Activated CD8-positive, alpha-beta memory T cell treated with anti-CD3 and anti-CD28 coated beads, Interleukin-2, amount 10 ng/mL, durations not matched to agents 7 days and 5 days (primary cell): ENCODE measurements at regions not wholly inside any gene's neighbourhood (a gene's known extent, or its start where the extent isn't known, plus 50 kb on each side); places are given as distances from the start of the nearest gene placed in this dataset.

Experiments used
- ATAC-seq: fragments of 150-1000 bp; cut with Tn5 transposase; one replicate; pipeline ENCODE4 v1.10.0; 2021; ENCODE audit warnings: moderate library complexity
- CTCF ChIA-PET: fragments of 350-600 bp; sonication (Branson Sonifier 250); formaldehyde crosslinking; loops from one replicate; lab custom pipeline; 2021; ENCODE audit warnings: antibody characterized with exemption; lab: Charles Lee
- DNase-seq: peaks from one replicate; pipeline ENCODE4 v3.0.0-alpha.2; 2020
- H3K27ac Mint-ChIP-seq: one replicate; pipeline ENCODE4 v1.8.0; 2021; ENCODE audit warnings: mild to moderate bottlenecking, mixed read lengths
- H3K27me3 Mint-ChIP-seq: one replicate; pipeline ENCODE4 v1.8.0; 2021; ENCODE audit warnings: mixed read lengths
- H3K36me3 Mint-ChIP-seq: one replicate; pipeline ENCODE4 v1.8.0; 2021; ENCODE audit warnings: mild to moderate bottlenecking, mixed read lengths
- H3K4me1 Mint-ChIP-seq: one replicate; pipeline ENCODE4 v1.8.0; 2021; ENCODE audit warnings: mixed read lengths
- H3K4me3 Mint-ChIP-seq: one replicate; pipeline ENCODE4 v1.8.0; 2021; ENCODE audit warnings: mild to moderate bottlenecking, moderate library complexity, mixed read lengths
- H3K9me3 Mint-ChIP-seq: one replicate; pipeline ENCODE4 v1.8.0; 2022; ENCODE audit warnings: low read depth, mixed read lengths

DNA sequence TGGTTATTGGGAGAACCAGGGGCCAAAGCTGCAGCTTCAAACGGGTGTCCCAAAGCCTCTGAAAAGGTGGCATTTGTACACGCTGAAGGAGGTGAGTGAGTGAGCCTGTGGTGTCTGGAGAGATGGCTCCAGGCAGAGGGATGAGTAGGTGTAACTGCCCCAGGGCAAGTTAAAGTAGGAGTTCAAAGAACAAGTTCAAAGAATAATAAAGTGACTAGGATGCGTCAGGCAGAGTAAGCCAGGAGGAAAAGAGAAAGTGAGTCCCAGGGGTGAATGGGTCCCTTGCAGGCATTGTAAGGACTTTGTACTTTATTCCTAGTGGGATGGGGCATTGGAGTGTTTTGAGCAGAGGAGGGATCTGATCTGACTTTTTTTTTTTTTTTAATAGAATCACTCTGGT lies 201.4 kb upstream of the PWP1 start:
- Mint-ChIP-seq H3K36me3 (no peaks in the 10 kb centered on the region), H3K9me3 (no peaks in the 10 kb centered on the region), H3K4me1 (no peaks in the 10 kb centered on the region), H3K27me3 (peaks cover 4% of the 10 kb centered on the region), H3K4me3 (no peak overlapping the region), H3K27ac (no peak overlapping the region)
- CTCF ChIA-PET: interaction anchor here (0.6 kb wide), 1 partner anchor 80 kb away, joined by 3 read pairs; no protein-coding TSS in a partner anchor
- ATAC-seq (no peak), DNase-seq (no peak)

DNA sequence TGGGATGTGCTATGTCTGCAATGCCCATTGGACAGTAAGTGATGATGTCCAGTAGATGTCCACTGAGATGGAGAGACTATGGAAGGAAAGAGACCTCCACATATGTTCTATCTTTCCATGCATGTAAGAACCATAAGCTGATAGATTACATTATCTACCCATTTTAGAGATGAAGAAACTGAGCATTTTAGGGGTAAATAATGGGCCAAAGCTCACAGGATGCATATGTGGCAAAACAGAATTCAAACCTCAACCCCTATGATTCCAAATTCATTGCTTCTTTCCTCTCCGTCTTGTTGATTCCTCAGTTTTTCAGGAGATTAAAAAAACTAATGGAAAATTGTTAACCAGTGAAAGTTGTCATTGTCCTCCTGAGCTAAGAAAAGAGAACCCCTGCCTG lies 200.7 kb upstream of the PWP1 start:
- CTCF ChIA-PET: no interaction called here
- Mint-ChIP-seq H3K4me1 (no peaks in the 10 kb centered on the region), H3K27me3 (peaks cover 4% of the 10 kb centered on the region), H3K9me3 (no peaks in the 10 kb centered on the region), H3K4me3 (no peak overlapping the region), H3K27ac (no peak overlapping the region), H3K36me3 (no peaks in the 10 kb centered on the region)
- no peak for ATAC-seq
- no peak for DNase-seq

DNA sequence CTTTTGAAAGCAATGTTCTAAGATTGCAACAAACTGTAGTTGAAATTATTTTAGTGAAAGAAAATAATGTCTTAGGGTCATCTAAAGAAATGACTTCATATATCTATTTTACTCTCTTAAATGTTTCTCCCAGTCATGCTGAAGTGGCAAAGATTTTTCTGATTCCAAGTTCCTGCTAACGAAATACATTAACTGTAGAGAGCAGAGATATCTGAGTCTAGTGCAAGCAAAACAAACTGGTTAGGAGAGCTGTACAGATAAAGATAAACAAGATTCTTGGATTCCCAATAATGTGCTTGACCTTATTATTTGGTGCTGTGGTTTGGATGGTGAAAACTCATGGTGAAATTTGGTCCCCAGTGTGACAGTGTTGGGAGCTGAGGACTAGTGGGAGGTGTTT lies 199.9 kb upstream of the PWP1 start:
- no peak overlapping the region for H3K4me3 Mint-ChIP-seq
- no peaks in the 10 kb centered on the region for H3K9me3 Mint-ChIP-seq
- H3K27ac Mint-ChIP-seq: no peak overlapping the region
- no peak for DNase-seq
- no peaks in the 10 kb centered on the region for H3K36me3 Mint-ChIP-seq
- no peak for ATAC-seq
- H3K4me1 Mint-ChIP-seq: no peaks in the 10 kb centered on the region
- H3K27me3 Mint-ChIP-seq: peaks cover 4% of the 10 kb centered on the region
- CTCF ChIA-PET: no interaction called here

DNA sequence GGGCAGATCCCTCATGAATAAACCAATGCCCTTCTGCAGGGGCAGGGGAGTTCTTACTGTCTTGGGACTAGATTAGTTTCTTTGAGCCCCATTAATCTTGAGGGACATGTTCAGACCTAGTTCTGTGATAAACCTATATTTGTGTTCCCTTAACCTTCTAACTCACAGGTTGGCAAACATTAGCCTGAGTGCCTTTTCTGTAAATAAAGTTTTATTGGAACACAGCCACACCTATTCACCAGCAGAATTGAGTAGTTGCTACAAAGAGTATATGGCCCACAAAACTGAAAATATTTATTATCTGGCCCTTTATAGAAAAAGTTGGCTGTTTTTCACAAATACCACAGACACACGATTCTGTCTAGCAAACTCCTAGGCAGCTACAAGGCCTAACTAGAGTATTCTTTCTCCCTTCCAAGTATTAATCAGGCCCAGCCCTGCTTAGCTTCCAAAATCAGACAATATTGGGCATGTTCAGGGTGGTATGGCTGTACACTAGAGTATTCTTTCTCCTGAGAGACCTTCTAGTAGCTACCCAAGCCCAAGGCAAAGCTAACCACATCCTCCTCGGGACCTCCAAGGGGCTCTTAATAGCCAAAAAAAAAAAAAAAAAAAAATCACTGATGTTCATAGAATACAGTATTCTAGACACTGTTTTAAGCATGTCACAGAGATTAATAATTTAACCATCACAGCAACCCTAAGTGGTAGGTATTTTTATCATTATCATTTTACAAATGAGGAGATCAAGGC lies 199.3 kb upstream of the PWP1 start:
- no peaks in the 10 kb centered on the region for H3K4me1 Mint-ChIP-seq
- ATAC-seq (no peak), DNase-seq (no peak)
- no peaks in the 10 kb centered on the region for H3K36me3 Mint-ChIP-seq
- no peak overlapping the region for H3K27ac Mint-ChIP-seq
- peaks cover 4% of the 10 kb centered on the region for H3K27me3 Mint-ChIP-seq
- CTCF ChIA-PET: no interaction called here
- H3K4me3 Mint-ChIP-seq: no peak overlapping the region
- H3K9me3 Mint-ChIP-seq: no peaks in the 10 kb centered on the region

DNA sequence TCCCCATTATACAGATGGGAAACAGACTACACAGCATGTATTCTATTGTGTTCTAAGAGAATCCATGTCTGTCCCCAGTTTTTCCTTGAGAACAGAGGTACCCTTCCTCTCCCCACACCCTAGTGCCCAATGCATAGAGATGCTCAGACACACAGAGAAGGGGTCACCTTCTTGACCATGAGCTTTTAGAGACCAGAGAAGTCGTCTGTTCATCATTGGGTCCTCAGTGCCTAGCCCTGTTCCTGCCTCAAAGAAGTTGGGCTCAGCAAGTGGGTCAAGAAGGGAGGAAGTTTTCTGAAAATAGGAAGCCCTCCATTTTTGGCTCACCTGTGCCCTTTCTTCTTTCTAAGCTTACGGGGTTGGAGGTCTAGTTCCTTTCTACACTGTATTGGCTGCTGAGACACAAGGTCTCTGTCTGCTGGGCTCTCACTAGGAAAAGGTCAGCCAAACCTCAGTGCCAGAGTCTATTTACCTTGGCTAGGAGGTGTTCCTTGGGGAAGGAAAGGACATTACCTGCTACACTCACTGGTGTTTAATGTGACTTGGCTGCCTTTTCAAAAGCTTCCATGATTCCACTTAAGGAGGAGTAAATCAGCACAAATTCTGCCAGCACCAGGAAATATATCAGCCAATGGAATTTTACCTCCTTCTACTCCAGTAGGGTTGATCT lies 198.5 kb upstream of the PWP1 start:
- no peak for DNase-seq
- Mint-ChIP-seq H3K4me3 (no peak overlapping the region), H3K36me3 (no peaks in the 10 kb centered on the region), H3K4me1 (peaks cover 3% of the 10 kb centered on the region), H3K9me3 (no peaks in the 10 kb centered on the region), H3K27me3 (peaks cover 4% of the 10 kb centered on the region), H3K27ac (no peak overlapping the region)
- CTCF ChIA-PET: no interaction called here
- no peak for ATAC-seq

DNA sequence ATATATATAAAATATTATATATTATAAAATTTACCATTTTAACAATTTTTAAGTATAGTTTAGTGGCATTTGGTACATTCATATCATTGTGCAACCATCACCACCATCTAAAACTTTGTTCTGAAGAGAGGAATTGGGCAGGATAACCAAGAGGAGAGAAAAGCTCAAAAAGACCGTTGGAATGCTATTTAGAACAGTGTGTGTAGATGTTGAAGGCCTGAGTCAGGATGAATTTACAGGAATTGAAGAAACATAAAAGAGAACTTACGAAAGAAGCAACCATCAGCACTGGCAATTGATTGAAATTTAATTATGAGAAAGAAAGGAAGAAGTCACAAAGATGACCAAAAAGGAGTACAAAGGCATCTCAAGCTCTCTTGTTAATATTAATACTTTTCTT lies 196.9 kb upstream of the PWP1 start:
- ATAC-seq (no peak), DNase-seq (no peak)
- Mint-ChIP-seq H3K27ac (no peak overlapping the region), H3K36me3 (no peaks in the 10 kb centered on the region), H3K4me1 (peaks cover 13% of the 10 kb centered on the region), H3K4me3 (no peak overlapping the region), H3K9me3 (no peaks in the 10 kb centered on the region), H3K27me3 (peaks cover 4% of the 10 kb centered on the region)
- CTCF ChIA-PET: no interaction called here

DNA sequence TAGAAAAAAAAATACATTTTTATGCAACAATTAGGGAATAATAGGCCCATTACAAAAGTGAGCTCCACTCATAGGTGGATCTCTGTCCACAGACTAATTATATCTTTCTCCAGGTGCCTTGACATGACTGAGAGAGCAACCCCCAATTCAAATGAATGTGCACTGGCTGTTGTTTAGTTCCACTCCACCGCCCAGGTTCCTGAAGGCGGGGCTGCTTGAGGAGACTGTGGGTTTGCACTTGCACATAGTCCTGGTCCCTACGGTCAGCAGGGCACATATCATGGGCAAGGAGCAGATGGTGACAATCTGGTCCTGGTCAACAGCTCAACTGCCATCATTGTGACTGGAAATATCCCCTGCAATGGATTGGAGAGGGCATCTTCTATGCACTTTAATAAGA lies 195.6 kb upstream of the PWP1 start:
- CTCF ChIA-PET: no interaction called here
- ATAC-seq (no peak), DNase-seq (no peak)
- H3K27me3 Mint-ChIP-seq: no peaks in the 10 kb centered on the region
- H3K4me3 Mint-ChIP-seq: no peak overlapping the region
- H3K27ac Mint-ChIP-seq: no peak overlapping the region
- no peaks in the 10 kb centered on the region for H3K36me3 Mint-ChIP-seq
- no peaks in the 10 kb centered on the region for H3K9me3 Mint-ChIP-seq
- peaks cover 13% of the 10 kb centered on the region for H3K4me1 Mint-ChIP-seq

DNA sequence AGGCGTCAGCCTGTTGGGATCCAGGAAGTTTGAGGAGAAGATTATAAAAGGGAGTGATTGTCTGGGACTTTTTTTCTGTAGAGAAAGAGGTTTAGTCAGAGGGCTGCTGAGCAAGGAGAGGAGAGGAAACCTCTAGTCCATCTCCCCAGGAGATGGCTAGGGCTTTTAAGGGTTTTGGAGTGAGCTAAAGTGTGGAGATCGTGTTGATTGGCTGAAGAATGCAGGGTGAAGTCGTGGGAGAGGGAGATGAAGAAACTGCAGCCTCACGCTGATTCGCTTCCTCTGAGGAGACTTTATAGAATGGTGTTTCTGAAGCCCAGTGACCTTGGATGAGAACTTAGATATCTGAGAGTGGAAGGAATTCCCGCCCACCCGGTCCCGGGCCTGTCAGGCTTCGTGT lies 193.7 kb upstream of the PWP1 start:
- no peak overlapping the region for H3K27ac Mint-ChIP-seq
- H3K9me3 Mint-ChIP-seq: no peaks in the 10 kb centered on the region
- no peak for ATAC-seq
- H3K36me3 Mint-ChIP-seq: no peaks in the 10 kb centered on the region
- no peaks in the 10 kb centered on the region for H3K27me3 Mint-ChIP-seq
- CTCF ChIA-PET: no interaction called here
- no peak for DNase-seq
- peaks cover 13% of the 10 kb centered on the region for H3K4me1 Mint-ChIP-seq
- H3K4me3 Mint-ChIP-seq: no peak overlapping the region

DNA sequence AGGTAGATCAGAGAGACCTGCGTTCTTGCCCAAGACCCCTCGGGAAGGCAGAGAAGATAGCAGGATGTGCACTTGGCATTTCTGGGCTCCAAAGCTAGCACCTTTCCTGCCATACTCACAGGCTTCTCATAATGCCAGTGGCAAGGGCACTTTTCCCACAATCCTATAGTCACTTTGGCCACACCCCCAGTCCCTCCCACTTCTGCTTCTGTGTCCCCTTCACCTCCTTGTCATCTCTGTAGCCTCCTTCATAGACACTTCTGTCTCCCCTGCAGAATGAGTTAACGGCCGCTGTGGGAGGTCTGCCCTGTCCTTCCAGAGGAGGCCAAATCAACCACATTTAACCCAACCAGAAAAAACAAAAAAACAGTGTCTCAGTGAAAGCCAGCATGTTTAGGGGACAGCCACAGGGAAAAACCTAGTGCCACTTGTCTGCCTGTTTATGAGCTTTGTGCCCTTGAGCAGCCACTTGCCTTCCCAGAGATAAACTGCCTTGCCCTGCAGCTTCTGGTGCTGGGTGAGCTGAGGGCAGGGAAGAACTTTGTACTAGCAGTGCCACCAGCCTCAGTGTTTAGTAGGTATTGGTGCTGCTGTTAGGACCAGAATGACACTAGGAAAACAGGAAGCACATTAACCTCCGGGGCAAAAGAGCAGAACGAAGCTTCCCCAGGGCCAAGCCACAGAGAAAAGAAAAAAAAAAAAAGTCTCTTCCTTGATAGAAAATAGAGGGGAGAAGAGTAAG lies 193.0 kb upstream of the PWP1 start:
- peaks cover 4% of the 10 kb centered on the region for H3K9me3 Mint-ChIP-seq
- peaks cover 13% of the 10 kb centered on the region for H3K4me1 Mint-ChIP-seq
- H3K27ac Mint-ChIP-seq: peak overlapping the region; percentile 68
- H3K36me3 Mint-ChIP-seq: peaks cover 2% of the 10 kb centered on the region
- DNase-seq (no peak), ATAC-seq (no peak)
- H3K27me3 Mint-ChIP-seq: no peaks in the 10 kb centered on the region
- H3K4me3 Mint-ChIP-seq: no peak overlapping the region
- CTCF ChIA-PET: interaction anchor here (0.8 kb wide), 1 partner anchor 360 kb away, joined by 4 read pairs; no protein-coding TSS in a partner anchor

DNA sequence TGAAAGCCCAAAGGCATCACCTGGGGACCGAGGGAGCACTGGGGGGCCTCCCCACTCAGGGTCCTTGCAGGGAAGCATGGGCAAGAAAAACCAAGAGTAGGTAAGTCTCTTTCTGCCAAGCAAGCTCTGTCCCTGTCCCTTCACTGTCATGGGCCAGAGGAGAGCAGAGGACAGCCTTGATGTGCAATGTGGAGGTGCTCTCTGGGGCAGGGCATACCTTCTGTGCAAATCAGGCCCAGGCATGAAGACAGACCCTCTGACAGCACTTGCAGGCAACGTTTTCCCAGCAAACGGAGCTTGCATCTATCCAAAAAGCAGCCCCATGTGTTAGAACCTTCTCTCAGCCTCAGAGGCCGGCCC lies 192.5 kb upstream of the PWP1 start:
- Mint-ChIP-seq H3K27ac (peak overlapping the region; percentile 68), H3K36me3 (peaks cover 2% of the 10 kb centered on the region), H3K4me1 (peaks cover 13% of the 10 kb centered on the region), H3K4me3 (no peak overlapping the region), H3K9me3 (peaks cover 4% of the 10 kb centered on the region), H3K27me3 (no peaks in the 10 kb centered on the region)
- CTCF ChIA-PET: interaction anchor here (0.8 kb wide), 1 partner anchor 361 kb away, joined by 4 read pairs; no protein-coding TSS in a partner anchor
- no peak for ATAC-seq
- no peak for DNase-seq

DNA sequence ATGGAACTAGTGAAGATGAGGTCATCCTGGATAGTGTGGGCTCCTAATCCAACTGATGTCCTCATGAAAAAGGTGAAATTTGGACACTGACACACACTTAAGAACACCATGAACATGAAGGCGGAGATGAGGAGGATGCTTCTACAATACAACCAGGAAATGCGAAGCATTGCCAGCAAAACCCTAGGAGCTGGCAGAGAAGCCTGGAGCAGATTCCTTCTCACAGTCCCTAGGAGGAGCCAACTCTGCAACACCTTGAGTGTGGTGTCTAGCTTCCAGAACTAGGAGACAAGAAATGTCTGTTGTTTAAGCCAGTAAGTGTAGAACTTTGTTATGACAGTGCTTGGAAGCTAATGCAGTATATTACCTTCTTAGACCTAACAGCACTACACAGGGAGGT lies 191.9 kb upstream of the PWP1 start:
- CTCF ChIA-PET: interaction anchor here (0.8 kb wide), 1 partner anchor 362 kb away, joined by 4 read pairs; no protein-coding TSS in a partner anchor
- DNase-seq (no peak), ATAC-seq (no peak)
- Mint-ChIP-seq H3K9me3 (peaks cover 4% of the 10 kb centered on the region), H3K4me3 (no peak overlapping the region), H3K27ac (no peak overlapping the region), H3K4me1 (peaks cover 13% of the 10 kb centered on the region), H3K36me3 (peaks cover 2% of the 10 kb centered on the region), H3K27me3 (no peaks in the 10 kb centered on the region)

DNA sequence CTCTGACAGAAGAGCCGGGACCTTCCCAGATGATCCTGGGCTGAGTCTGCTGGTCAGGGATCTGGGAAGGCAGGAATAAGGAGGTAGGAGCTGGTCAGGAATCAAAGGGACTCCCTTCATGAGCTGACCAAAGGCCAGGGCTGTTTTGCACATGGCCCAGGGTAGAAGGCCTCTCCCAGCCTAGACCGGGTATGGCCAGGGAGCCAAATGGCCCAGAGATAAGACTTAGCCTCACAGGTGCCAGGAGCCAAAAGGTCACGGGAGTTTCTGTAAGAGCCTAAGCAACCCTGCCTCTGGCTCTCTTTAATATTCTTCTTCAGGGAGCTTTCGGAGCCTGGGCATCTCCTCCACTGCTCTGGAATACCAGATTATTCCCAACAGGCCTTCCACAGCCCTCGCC lies 191.3 kb upstream of the PWP1 start:
- H3K27me3 Mint-ChIP-seq: no peaks in the 10 kb centered on the region
- H3K4me3 Mint-ChIP-seq: no peak overlapping the region
- peaks cover 2% of the 10 kb centered on the region for H3K36me3 Mint-ChIP-seq
- no peak overlapping the region for H3K27ac Mint-ChIP-seq
- CTCF ChIA-PET: no interaction called here
- ATAC-seq (no peak), DNase-seq (no peak)
- H3K9me3 Mint-ChIP-seq: peaks cover 4% of the 10 kb centered on the region
- H3K4me1 Mint-ChIP-seq: peaks cover 13% of the 10 kb centered on the region

DNA sequence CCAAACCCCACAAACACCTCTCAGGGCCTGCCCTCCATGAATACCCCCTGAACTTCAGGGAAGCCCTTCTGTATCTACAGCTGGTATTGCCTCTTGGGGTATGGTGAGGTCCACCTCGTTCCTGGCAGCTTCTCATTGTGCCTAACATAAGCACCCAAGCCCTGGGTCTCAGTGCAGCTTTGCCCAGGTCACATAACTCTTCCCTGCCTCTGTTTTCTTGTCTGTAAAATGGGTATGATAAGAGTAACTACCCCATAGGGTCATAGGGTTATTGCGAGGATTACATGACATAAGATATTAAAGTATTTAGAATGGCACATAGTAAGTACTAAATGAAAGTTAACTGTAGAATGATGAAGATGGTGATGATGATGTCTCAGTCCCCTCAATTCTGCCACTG lies 190.0 kb upstream of the PWP1 start:
- DNase-seq (no peak), ATAC-seq (no peak)
- Mint-ChIP-seq H3K4me1 (peaks cover 13% of the 10 kb centered on the region), H3K27ac (no peak overlapping the region), H3K27me3 (no peaks in the 10 kb centered on the region), H3K4me3 (no peak overlapping the region), H3K36me3 (peaks cover 2% of the 10 kb centered on the region), H3K9me3 (peaks cover 4% of the 10 kb centered on the region)
- CTCF ChIA-PET: no interaction called here

DNA sequence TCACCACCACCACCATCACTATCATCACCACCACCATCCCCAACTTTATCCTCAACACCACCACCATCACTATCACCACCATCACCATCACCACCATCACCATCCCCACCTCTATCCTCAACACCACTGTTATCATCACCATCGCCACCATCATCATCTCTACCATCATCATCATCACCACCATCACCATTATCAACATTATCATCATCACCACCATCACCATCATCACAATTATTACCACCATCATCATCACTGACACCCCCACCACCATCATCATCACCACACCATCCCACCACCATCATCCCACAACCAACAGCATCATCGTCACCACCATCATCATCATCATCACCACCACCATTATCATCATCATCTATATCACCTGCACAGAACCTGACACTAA lies 188.4 kb upstream of the PWP1 start:
- peaks cover 12% of the 10 kb centered on the region for H3K4me1 Mint-ChIP-seq
- peaks cover 4% of the 10 kb centered on the region for H3K9me3 Mint-ChIP-seq
- H3K27me3 Mint-ChIP-seq: no peaks in the 10 kb centered on the region
- H3K27ac Mint-ChIP-seq: no peak overlapping the region
- CTCF ChIA-PET: no interaction called here
- ATAC-seq (no peak), DNase-seq (no peak)
- H3K36me3 Mint-ChIP-seq: peaks cover 2% of the 10 kb centered on the region
- no peak overlapping the region for H3K4me3 Mint-ChIP-seq
